ENCODE measurements at regions not wholly inside any gene's neighbourhood (a gene's known extent, or its start where the extent isn't known, plus 50 kb on each side); places are given as distances from the start of the nearest gene placed in this dataset.

GRCh38 chr5:36359267-36359666 lies 57.6 kb upstream of the RANBP3L start:
- Histone ChIP-seq H4K20me1 (ENCODE audit: insufficient read depth, low read length) (no peaks in the 10 kb centered on the region), H3K27ac (ENCODE audit: low read depth, low read length) (no peak overlapping the region), H3K36me3 (ENCODE audit: insufficient read depth, low read length) (no peaks in the 10 kb centered on the region), H3K4me3 (ENCODE audit: insufficient read depth, low read depth, low read length) (no peak overlapping the region), H3K9ac (ENCODE audit: low read length) (no peak overlapping the region), H3K4me1 (ENCODE audit: insufficient read depth, low read length) (peaks cover 19% of the 10 kb centered on the region), H3K9me3 (ENCODE audit: insufficient read depth, low read depth, low read length) (no peaks in the 10 kb centered on the region), H3K4me2 (ENCODE audit: low read length) (no peak overlapping the region), H3K27me3 (ENCODE audit: insufficient read depth, low read length) (no peaks in the 10 kb centered on the region), H2AFZ (ENCODE audit: low read depth, low read length) (no peak overlapping the region), H3K79me2 (ENCODE audit: insufficient read depth, low read length) (no peaks in the 10 kb centered on the region)
- peak; percentile 17 for DNase-seq (ENCODE audit: low read depth)
- Mint-ChIP-seq H3K36me3 (ENCODE audit: low read depth, unreplicated experiment) (no peaks in the 10 kb centered on the region), H3K4me1 (ENCODE audit: low read depth, unreplicated experiment) (peaks cover 62% of the 10 kb centered on the region), H3K9me3 (ENCODE audit: unreplicated experiment) (no peaks in the 10 kb centered on the region), H3K4me3 (ENCODE audit: unreplicated experiment) (no peak overlapping the region), H3K27me3 (ENCODE audit: low read depth, unreplicated experiment) (no peaks in the 10 kb centered on the region), H3K27ac (ENCODE audit: unreplicated experiment) (peak overlapping the region; percentile 70)
- no peak for FAIRE-seq
- no peak for TF ChIP-seq EZH2 (IDR thresholded peaks at IDR 0.05; ENCODE audit: insufficient read depth, low read length)
- TF ChIP-seq, protein P1, sequence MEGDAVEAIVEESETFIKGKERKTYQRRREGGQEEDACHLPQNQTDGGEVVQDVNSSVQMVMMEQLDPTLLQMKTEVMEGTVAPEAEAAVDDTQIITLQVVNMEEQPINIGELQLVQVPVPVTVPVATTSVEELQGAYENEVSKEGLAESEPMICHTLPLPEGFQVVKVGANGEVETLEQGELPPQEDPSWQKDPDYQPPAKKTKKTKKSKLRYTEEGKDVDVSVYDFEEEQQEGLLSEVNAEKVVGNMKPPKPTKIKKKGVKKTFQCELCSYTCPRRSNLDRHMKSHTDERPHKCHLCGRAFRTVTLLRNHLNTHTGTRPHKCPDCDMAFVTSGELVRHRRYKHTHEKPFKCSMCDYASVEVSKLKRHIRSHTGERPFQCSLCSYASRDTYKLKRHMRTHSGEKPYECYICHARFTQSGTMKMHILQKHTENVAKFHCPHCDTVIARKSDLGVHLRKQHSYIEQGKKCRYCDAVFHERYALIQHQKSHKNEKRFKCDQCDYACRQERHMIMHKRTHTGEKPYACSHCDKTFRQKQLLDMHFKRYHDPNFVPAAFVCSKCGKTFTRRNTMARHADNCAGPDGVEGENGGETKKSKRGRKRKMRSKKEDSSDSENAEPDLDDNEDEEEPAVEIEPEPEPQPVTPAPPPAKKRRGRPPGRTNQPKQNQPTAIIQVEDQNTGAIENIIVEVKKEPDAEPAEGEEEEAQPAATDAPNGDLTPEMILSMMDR (IDR thresholded peaks at IDR 0.05; ENCODE audit: insufficient read depth, low read depth, low read length): no peak

DNA sequence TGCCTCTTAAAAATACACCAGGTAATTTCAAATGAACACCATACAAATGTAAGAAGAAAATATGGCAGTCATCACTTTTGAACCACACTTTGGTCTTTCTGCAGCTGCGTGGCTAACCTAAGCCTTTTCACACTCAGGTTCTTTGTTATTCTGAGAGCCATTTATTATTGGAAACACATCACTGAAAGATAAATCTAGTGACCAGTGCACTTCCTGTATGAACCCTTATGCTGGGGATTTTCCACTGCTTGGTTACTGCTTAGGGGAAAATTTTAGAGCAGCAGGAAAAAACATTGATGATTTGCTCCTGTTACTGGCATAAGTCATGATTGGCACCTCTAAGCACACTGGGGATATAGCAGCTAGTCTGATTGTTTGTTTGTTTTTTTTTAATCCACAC lies 58.6 kb upstream of the RANBP3L start:
- H3K4me2 ChIP-seq (ENCODE audit: low read length): no peak overlapping the region
- Mint-ChIP-seq H3K36me3 (ENCODE audit: low read depth, unreplicated experiment) (no peaks in the 10 kb centered on the region), H3K27ac (ENCODE audit: unreplicated experiment) (peak overlapping the region; percentile 70), H3K4me1 (ENCODE audit: low read depth, unreplicated experiment) (peaks cover 62% of the 10 kb centered on the region), H3K27me3 (ENCODE audit: low read depth, unreplicated experiment) (no peaks in the 10 kb centered on the region), H3K4me3 (ENCODE audit: unreplicated experiment) (no peak overlapping the region), H3K9me3 (ENCODE audit: unreplicated experiment) (no peaks in the 10 kb centered on the region)
- H3K27me3 ChIP-seq (ENCODE audit: insufficient read depth, low read length): no peaks in the 10 kb centered on the region
- no peak overlapping the region for H3K27ac ChIP-seq (ENCODE audit: low read depth, low read length)
- no peaks in the 10 kb centered on the region for H3K36me3 ChIP-seq (ENCODE audit: insufficient read depth, low read length)
- no peaks in the 10 kb centered on the region for H3K79me2 ChIP-seq (ENCODE audit: insufficient read depth, low read length)
- FAIRE-seq: no peak
- H4K20me1 ChIP-seq (ENCODE audit: insufficient read depth, low read length): no peaks in the 10 kb centered on the region
- H3K4me1 ChIP-seq (ENCODE audit: insufficient read depth, low read length): peaks cover 19% of the 10 kb centered on the region
- peak; percentile 8 for DNase-seq (ENCODE audit: low read depth)
- TF ChIP-seq, protein P1 (IDR thresholded peaks at IDR 0.05; ENCODE audit: insufficient read depth, low read depth, low read length): no peak
- no peak for TF ChIP-seq EZH2 (IDR thresholded peaks at IDR 0.05; ENCODE audit: insufficient read depth, low read length)
- no peaks in the 10 kb centered on the region for H3K9me3 ChIP-seq (ENCODE audit: insufficient read depth, low read depth, low read length)
- H3K9ac ChIP-seq (ENCODE audit: low read length): no peak overlapping the region
- H2AFZ ChIP-seq (ENCODE audit: low read depth, low read length): no peak overlapping the region
- no peak overlapping the region for H3K4me3 ChIP-seq (ENCODE audit: insufficient read depth, low read depth, low read length)

DNA sequence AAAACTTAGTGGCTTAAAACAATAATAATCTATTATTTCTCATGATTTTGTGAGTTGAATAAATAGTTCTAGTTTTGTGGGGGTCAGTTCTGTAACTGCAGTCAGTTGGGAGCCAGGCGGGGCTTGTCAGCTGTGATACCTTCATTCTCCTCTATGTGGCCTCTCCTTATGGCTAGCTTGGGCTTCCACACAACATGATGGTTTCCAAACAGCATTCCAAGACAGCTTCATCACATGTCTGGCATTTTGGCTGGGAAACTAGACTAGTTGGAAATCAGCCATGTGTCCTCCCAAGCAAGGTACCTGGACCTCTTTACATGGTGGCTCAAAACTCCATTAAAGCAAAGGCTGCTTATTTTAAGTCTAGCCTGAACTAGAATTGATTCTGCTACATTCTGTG lies 61.4 kb upstream of the RANBP3L start:
- Mint-ChIP-seq H3K9me3 (ENCODE audit: unreplicated experiment) (no peaks in the 10 kb centered on the region), H3K36me3 (ENCODE audit: low read depth, unreplicated experiment) (no peaks in the 10 kb centered on the region), H3K4me3 (ENCODE audit: unreplicated experiment) (peak overlapping the region; percentile 41), H3K27ac (ENCODE audit: unreplicated experiment) (peak overlapping the region; percentile 99), H3K27me3 (ENCODE audit: low read depth, unreplicated experiment) (no peaks in the 10 kb centered on the region), H3K4me1 (ENCODE audit: low read depth, unreplicated experiment) (peaks cover 46% of the 10 kb centered on the region)
- DNase-seq (ENCODE audit: low read depth): peak; percentile 90
- Histone ChIP-seq H3K27me3 (ENCODE audit: insufficient read depth, low read length) (no peaks in the 10 kb centered on the region), H3K9me3 (ENCODE audit: insufficient read depth, low read depth, low read length) (no peaks in the 10 kb centered on the region), H3K9ac (ENCODE audit: low read length) (no peak overlapping the region), H2AFZ (ENCODE audit: low read depth, low read length) (no peak overlapping the region), H4K20me1 (ENCODE audit: insufficient read depth, low read length) (no peaks in the 10 kb centered on the region), H3K4me3 (ENCODE audit: insufficient read depth, low read depth, low read length) (no peak overlapping the region), H3K36me3 (ENCODE audit: insufficient read depth, low read length) (no peaks in the 10 kb centered on the region), H3K79me2 (ENCODE audit: insufficient read depth, low read length) (no peaks in the 10 kb centered on the region), H3K27ac (ENCODE audit: low read depth, low read length) (no peak overlapping the region), H3K4me2 (ENCODE audit: low read length) (peak overlapping the region; percentile 7), H3K4me1 (ENCODE audit: insufficient read depth, low read length) (peaks cover 17% of the 10 kb centered on the region)
- peak; percentile 32 for FAIRE-seq
- TF ChIP-seq, protein P1 (IDR thresholded peaks at IDR 0.05; ENCODE audit: insufficient read depth, low read depth, low read length): peak; percentile 38
- TF ChIP-seq EZH2 (IDR thresholded peaks at IDR 0.05; ENCODE audit: insufficient read depth, low read length): no peak
